ENCODE measurements at regions not wholly inside any gene's neighbourhood (a gene's known extent, or its start where the extent isn't known, plus 50 kb on each side); places are given as distances from the start of the nearest gene placed in this dataset.
A peak's percentile ranks its signal among the peaks of the same experiment; 100 is the strongest.

- Histone ChIP-seq H4K20me1 (replicated peaks; ENCODE audit: insufficient read depth) (no peaks in the 10 kb centered on the region), H3K9me2 (ENCODE audit: insufficient read depth) (no peaks in the 10 kb centered on the region), H3K4me1 (ENCODE audit: insufficient read depth) (peaks cover 7% of the 10 kb centered on the region; the same call in 1 of the 2 replicates), H2AFZ (peak overlapping the region; percentile 76; the same call in 1 of the 2 replicates), H3K4me3 (no peak overlapping the region), H3K36me3 (ENCODE audit: insufficient read depth) (0 out of 2 replicates have a peak, but pooled peaks cover 3% of the 10 kb centered on the region), H3K27me3 (ENCODE audit: insufficient read depth) (no peaks in the 10 kb centered on the region), H3K4me2 (peak overlapping the region; percentile 12; the same call in 1 of the 2 replicates), H3F3A (replicated peaks; ENCODE audit: low read depth) (no peaks in the 10 kb centered on the region), H3K79me2 (replicated peaks; ENCODE audit: insufficient read depth) (no peaks in the 10 kb centered on the region), H3K27ac (ENCODE audit: low read depth) (no peak overlapping the region)
- peaks cover 31% of the 10 kb centered on the region for H3K4me1 Mint-ChIP-seq
- DNase-seq (ENCODE audit: low spot score) (no peak), ATAC-seq (no peak)
- no peak overlapping the region for H3K27ac Mint-ChIP-seq
- H3K27me3 Mint-ChIP-seq (ENCODE audit: insufficient read depth, low read depth, poor library complexity): peaks cover 4% of the 10 kb centered on the region
- no peak overlapping the region for H3K4me3 Mint-ChIP-seq
- no peaks in the 10 kb centered on the region; the same call in 1 of the 3 replicates for H3K9me3 Mint-ChIP-seq
- no peak for TF ChIP-seq JUNB (IDR thresholded peaks at IDR 0.05; ENCODE audit: unreplicated experiment)
- TF ChIP-seq, protein P1, sequence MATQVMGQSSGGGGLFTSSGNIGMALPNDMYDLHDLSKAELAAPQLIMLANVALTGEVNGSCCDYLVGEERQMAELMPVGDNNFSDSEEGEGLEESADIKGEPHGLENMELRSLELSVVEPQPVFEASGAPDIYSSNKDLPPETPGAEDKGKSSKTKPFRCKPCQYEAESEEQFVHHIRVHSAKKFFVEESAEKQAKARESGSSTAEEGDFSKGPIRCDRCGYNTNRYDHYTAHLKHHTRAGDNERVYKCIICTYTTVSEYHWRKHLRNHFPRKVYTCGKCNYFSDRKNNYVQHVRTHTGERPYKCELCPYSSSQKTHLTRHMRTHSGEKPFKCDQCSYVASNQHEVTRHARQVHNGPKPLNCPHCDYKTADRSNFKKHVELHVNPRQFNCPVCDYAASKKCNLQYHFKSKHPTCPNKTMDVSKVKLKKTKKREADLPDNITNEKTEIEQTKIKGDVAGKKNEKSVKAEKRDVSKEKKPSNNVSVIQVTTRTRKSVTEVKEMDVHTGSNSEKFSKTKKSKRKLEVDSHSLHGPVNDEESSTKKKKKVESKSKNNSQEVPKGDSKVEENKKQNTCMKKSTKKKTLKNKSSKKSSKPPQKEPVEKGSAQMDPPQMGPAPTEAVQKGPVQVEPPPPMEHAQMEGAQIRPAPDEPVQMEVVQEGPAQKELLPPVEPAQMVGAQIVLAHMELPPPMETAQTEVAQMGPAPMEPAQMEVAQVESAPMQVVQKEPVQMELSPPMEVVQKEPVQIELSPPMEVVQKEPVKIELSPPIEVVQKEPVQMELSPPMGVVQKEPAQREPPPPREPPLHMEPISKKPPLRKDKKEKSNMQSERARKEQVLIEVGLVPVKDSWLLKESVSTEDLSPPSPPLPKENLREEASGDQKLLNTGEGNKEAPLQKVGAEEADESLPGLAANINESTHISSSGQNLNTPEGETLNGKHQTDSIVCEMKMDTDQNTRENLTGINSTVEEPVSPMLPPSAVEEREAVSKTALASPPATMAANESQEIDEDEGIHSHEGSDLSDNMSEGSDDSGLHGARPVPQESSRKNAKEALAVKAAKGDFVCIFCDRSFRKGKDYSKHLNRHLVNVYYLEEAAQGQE (IDR thresholded peaks at IDR 0.05; ENCODE audit: unreplicated experiment): no peak
- TF ChIP-seq, protein P2, sequence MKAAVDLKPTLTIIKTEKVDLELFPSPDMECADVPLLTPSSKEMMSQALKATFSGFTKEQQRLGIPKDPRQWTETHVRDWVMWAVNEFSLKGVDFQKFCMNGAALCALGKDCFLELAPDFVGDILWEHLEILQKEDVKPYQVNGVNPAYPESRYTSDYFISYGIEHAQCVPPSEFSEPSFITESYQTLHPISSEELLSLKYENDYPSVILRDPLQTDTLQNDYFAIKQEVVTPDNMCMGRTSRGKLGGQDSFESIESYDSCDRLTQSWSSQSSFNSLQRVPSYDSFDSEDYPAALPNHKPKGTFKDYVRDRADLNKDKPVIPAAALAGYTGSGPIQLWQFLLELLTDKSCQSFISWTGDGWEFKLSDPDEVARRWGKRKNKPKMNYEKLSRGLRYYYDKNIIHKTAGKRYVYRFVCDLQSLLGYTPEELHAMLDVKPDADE (IDR thresholded peaks at IDR 0.05): no peak
- no peak for TF ChIP-seq EZH2phosphoT487 (IDR thresholded peaks at IDR 0.05; ENCODE audit: unreplicated experiment)
- no peak for TF ChIP-seq POLR2AphosphoS5 (IDR thresholded peaks at IDR 0.05; ENCODE audit: low read depth)
- no peak for TF ChIP-seq CREB1 (CRISPR knock-in tag; IDR thresholded peaks at IDR 0.05; ENCODE audit: low read depth)
- no peak for TF ChIP-seq ZNF462 (CRISPR knock-in tag; IDR thresholded peaks at IDR 0.05)
- no peak for TF ChIP-seq EZH2 (IDR thresholded peaks at IDR 0.05; ENCODE audit: low read depth, unreplicated experiment)
- TF ChIP-seq ZNF331 (CRISPR knock-in tag; IDR thresholded peaks at IDR 0.05; ENCODE audit: low read depth): no peak
- TF ChIP-seq NANOG (IDR thresholded peaks at IDR 0.05; ENCODE audit: borderline replicate concordance): no peak
- no peak for TF ChIP-seq STAT1 (IDR thresholded peaks at IDR 0.05; ENCODE audit: unreplicated experiment)
- no peak for TF ChIP-seq ZNF114 (CRISPR knock-in tag; IDR thresholded peaks at IDR 0.05)
- TF ChIP-seq, protein P3, sequence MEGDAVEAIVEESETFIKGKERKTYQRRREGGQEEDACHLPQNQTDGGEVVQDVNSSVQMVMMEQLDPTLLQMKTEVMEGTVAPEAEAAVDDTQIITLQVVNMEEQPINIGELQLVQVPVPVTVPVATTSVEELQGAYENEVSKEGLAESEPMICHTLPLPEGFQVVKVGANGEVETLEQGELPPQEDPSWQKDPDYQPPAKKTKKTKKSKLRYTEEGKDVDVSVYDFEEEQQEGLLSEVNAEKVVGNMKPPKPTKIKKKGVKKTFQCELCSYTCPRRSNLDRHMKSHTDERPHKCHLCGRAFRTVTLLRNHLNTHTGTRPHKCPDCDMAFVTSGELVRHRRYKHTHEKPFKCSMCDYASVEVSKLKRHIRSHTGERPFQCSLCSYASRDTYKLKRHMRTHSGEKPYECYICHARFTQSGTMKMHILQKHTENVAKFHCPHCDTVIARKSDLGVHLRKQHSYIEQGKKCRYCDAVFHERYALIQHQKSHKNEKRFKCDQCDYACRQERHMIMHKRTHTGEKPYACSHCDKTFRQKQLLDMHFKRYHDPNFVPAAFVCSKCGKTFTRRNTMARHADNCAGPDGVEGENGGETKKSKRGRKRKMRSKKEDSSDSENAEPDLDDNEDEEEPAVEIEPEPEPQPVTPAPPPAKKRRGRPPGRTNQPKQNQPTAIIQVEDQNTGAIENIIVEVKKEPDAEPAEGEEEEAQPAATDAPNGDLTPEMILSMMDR (conservative IDR thresholded peaks at IDR 0.05; ENCODE audit: low read depth in 2 of 2): no peak
- no peaks in the 10 kb centered on the region for H3K36me3 Mint-ChIP-seq (ENCODE audit: low read depth)
These were observed 240.9 kb downstream of the STIM2 start for GRCh38 chr4:27101561-27101960.
